Activated CD8-positive, alpha-beta T cell treated with anti-CD3 and anti-CD28 coated beads for 36 hours (primary cell): ENCODE measurements at regions not wholly inside any gene's neighbourhood (a gene's known extent, or its start where the extent isn't known, plus 50 kb on each side); places are given as distances from the start of the nearest gene placed in this dataset.
"Not testable (repeated sequence)": the region's sequence is repeated elsewhere in the genome, so short reads cannot be mapped to it uniquely, and the experiment has no call there.

Experiments used
- ATAC-seq: fragments of 200-7000 bp; cut with Tn5 transposase; one replicate; pipeline ENCODE4 v1.10.0; 2021; ENCODE audit warnings: mild to moderate bottlenecking, moderate library complexity
- CTCF ChIA-PET: fragments of 350-600 bp; sonication (Branson Sonifier 250); formaldehyde crosslinking; loops from one replicate; lab custom pipeline; 2021; ENCODE audit warnings: antibody characterized with exemption; lab: Charles Lee
- POLR2A ChIA-PET: fragments of 350-600 bp; sonication (Branson Sonifier 250); formaldehyde crosslinking; loops from one replicate; lab custom pipeline; 2021; ENCODE audit warnings: antibody characterized with exemption; lab: Charles Lee
- DNase-seq: peaks from one replicate; pipeline ENCODE4 v3.0.0-alpha.2; 2020
- H3K27ac Mint-ChIP-seq: one replicate; pipeline ENCODE4 v1.8.0; 2021; ENCODE audit warnings: mild to moderate bottlenecking, mixed read lengths
- H3K27me3 Mint-ChIP-seq: one replicate; pipeline ENCODE4 v1.8.0; 2021; ENCODE audit warnings: mixed read lengths
- H3K36me3 Mint-ChIP-seq: one replicate; pipeline ENCODE4 v1.8.0; 2021; ENCODE audit warnings: low read depth, mixed read lengths
- H3K4me1 Mint-ChIP-seq: one replicate; pipeline ENCODE4 v1.8.0; 2021; ENCODE audit warnings: low read depth, mixed read lengths
- H3K4me3 Mint-ChIP-seq: one replicate; pipeline ENCODE4 v1.8.0; 2021; ENCODE audit warnings: mild to moderate bottlenecking, moderate library complexity, mixed read lengths
- H3K9me3 Mint-ChIP-seq: one replicate; pipeline ENCODE4 v1.8.0; 2021; ENCODE audit warnings: mixed read lengths
- CTCF ChIP-seq: fragments of 200-600 bp; IDR thresholded peaks from one replicate; pipeline ENCODE4 v1.8.0; 2022; ENCODE audit warnings: antibody characterized with exemption, mild to moderate bottlenecking
- intact Hi-C: fragments of 100-400 bp; cut with micrococcal nuclease; formaldehyde crosslinking; loops from one replicate; pipeline ENCODE4 v1.10.0; 2022

- H3K9me3 Mint-ChIP-seq, result no peaks in the 10 kb centered on the region
- no peaks in the 10 kb centered on the region for H3K36me3 Mint-ChIP-seq
- no peak for TF ChIP-seq CTCF
- H3K4me1 Mint-ChIP-seq, result no peaks in the 10 kb centered on the region
- intact Hi-C loops, result no loop called here
- DNase-seq, result no peak
- no peak overlapping the region for H3K27ac Mint-ChIP-seq
- POLR2A ChIA-PET, result no interaction called here
- H3K27me3 Mint-ChIP-seq, result peaks cover 2% of the 10 kb centered on the region
- H3K4me3 Mint-ChIP-seq, result no peak overlapping the region
- no peak for ATAC-seq
- CTCF ChIA-PET, result no interaction called here
These were observed 95.7 kb upstream of the DRD5 start for GRCh38 chr4:9685692-9686091.

GRCh38 chr4:9690636-9691237, 90.7 kb upstream of the DRD5 start:
- H3K36me3 Mint-ChIP-seq, H3K27me3 Mint-ChIP-seq, intact Hi-C loops, DNase-seq, H3K27ac Mint-ChIP-seq, H3K9me3 Mint-ChIP-seq, POLR2A ChIA-PET, ATAC-seq: not testable (repeated sequence)
- peak overlapping the region; percentile 75 for H3K4me3 Mint-ChIP-seq
- H3K4me1 Mint-ChIP-seq, result peaks cover 22% of the 10 kb centered on the region
- CTCF ChIA-PET, result interaction anchor here (2.8 to 2.9 kb wide), 2 partner anchors 13 to 158 kb away, joined by 10 to 16 read pairs; no protein-coding TSS in a partner anchor

GRCh38 chr4:9691238-9692065, 90.0 kb upstream of the DRD5 start:
- ATAC-seq (peak; percentile 100), DNase-seq (peak; percentile 94)
- ChIA-PET POLR2A (no interaction called here), CTCF (interaction anchor here (0.8 to 2.9 kb wide), 3 partner anchors 12 to 769 kb away, joined by 3 to 16 read pairs (median 10); no protein-coding TSS in a partner anchor)
- Mint-ChIP-seq H3K9me3 (no peaks in the 10 kb centered on the region), H3K27ac (peak overlapping the region; percentile 86), H3K4me1 (peaks cover 22% of the 10 kb centered on the region), H3K36me3 (no peaks in the 10 kb centered on the region), H3K4me3 (peak overlapping the region; percentile 75), H3K27me3 (peaks cover 2% of the 10 kb centered on the region)
- TF ChIP-seq CTCF, result no peak
- intact Hi-C loops, result no loop called here

GRCh38 chr4:9692791-9693491, 88.5 kb upstream of the DRD5 start:
- Mint-ChIP-seq H3K4me1 (peaks cover 22% of the 10 kb centered on the region), H3K27ac (peak overlapping the region; percentile 52)
- H3K4me3 Mint-ChIP-seq, ATAC-seq, H3K9me3 Mint-ChIP-seq, H3K36me3 Mint-ChIP-seq, H3K27me3 Mint-ChIP-seq, POLR2A ChIA-PET, intact Hi-C loops: not testable (repeated sequence)
- CTCF ChIA-PET, result interaction anchor here (1.0 to 2.9 kb wide), 3 partner anchors 11 to 323 kb away, joined by 4 to 16 read pairs (median 10); no protein-coding TSS in a partner anchor
- peak; percentile 43 for DNase-seq

GRCh38 chr4:9694403-9694802, 87.0 kb upstream of the DRD5 start:
- POLR2A ChIA-PET, CTCF ChIA-PET, DNase-seq, H3K27me3 Mint-ChIP-seq, H3K36me3 Mint-ChIP-seq, ATAC-seq, H3K27ac Mint-ChIP-seq, H3K9me3 Mint-ChIP-seq, intact Hi-C loops, H3K4me3 Mint-ChIP-seq: not testable (repeated sequence)
- peaks cover 22% of the 10 kb centered on the region for H3K4me1 Mint-ChIP-seq

GRCh38 chr4:9695994-9696393, 85.4 kb upstream of the DRD5 start:
- H3K27ac Mint-ChIP-seq, ATAC-seq, H3K4me3 Mint-ChIP-seq, POLR2A ChIA-PET, H3K36me3 Mint-ChIP-seq, H3K9me3 Mint-ChIP-seq, H3K27me3 Mint-ChIP-seq, intact Hi-C loops: not testable (repeated sequence)
- DNase-seq, result peak; percentile 45
- CTCF ChIA-PET, result interaction anchor here (0.9 to 1.6 kb wide), 5 partner anchors 8 to 323 kb away, joined by 3 to 6 read pairs (median 3); no protein-coding TSS in a partner anchor
- H3K4me1 Mint-ChIP-seq, result peaks cover 19% of the 10 kb centered on the region

GRCh38 chr4:9696561-9696960, 84.9 kb upstream of the DRD5 start:
- DNase-seq, ATAC-seq, H3K36me3 Mint-ChIP-seq, POLR2A ChIA-PET, H3K4me3 Mint-ChIP-seq, intact Hi-C loops, H3K27me3 Mint-ChIP-seq, H3K9me3 Mint-ChIP-seq, H3K27ac Mint-ChIP-seq: not testable (repeated sequence)
- peaks cover 17% of the 10 kb centered on the region for H3K4me1 Mint-ChIP-seq
- CTCF ChIA-PET, result interaction anchor here (0.9 to 1.6 kb wide), 3 partner anchors 9 to 323 kb away, joined by 3 to 6 read pairs (median 3); no protein-coding TSS in a partner anchor

GRCh38 chr4:9702019-9702418, 79.4 kb upstream of the DRD5 start:
- H3K9me3 Mint-ChIP-seq, H3K27me3 Mint-ChIP-seq, H3K4me1 Mint-ChIP-seq, ATAC-seq, DNase-seq, H3K27ac Mint-ChIP-seq, POLR2A ChIA-PET, H3K36me3 Mint-ChIP-seq, H3K4me3 Mint-ChIP-seq: not testable (repeated sequence)
- intact Hi-C loops, result loop anchor here (5.0 kb wide), 1 partner anchor 310 kb away; no protein-coding TSS in a partner anchor
- CTCF ChIA-PET, result interaction anchor here (1.2 to 5.2 kb wide), 2 partner anchors 42 to 313 kb away, joined by 3 to 65 read pairs; no protein-coding TSS in a partner anchor

GRCh38 chr4:9702696-9703095, 78.7 kb upstream of the DRD5 start:
- H3K27ac Mint-ChIP-seq, DNase-seq, H3K4me1 Mint-ChIP-seq, ATAC-seq, H3K27me3 Mint-ChIP-seq, POLR2A ChIA-PET, H3K36me3 Mint-ChIP-seq, H3K4me3 Mint-ChIP-seq, H3K9me3 Mint-ChIP-seq: not testable (repeated sequence)
- intact Hi-C loops, result loop anchor here (5.0 kb wide), 1 partner anchor 310 kb away; no protein-coding TSS in a partner anchor
- CTCF ChIA-PET, result interaction anchor here (0.9 to 5.2 kb wide), 9 partner anchors 10 to 330 kb away, joined by 3 to 65 read pairs (median 4); no protein-coding TSS in a partner anchor
